ENCODE measurements at regions not wholly inside any gene's neighbourhood (a gene's known extent, or its start where the extent isn't known, plus 50 kb on each side); places are given as distances from the start of the nearest gene placed in this dataset.

DNA sequence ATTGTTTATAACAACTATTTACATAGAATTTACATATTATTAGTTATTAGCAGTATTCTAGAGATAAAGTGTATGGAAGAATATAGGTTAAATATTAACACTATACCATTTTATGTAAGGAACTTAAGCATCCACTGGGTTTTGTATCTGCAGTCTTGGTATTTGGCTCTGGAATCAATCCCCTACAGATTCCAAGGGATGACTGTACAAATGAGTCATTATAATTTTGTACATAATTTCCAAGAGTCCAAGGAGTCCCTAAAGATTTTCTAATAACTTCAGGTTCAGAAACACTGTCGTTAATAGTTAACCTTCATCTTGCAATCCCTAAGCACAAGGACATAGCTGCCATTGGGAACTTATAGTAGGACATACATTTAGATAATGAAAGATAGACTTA, 254.8 kb upstream of the PDE4D start:
- no peaks in the 10 kb centered on the region for H3K79me2 ChIP-seq (ENCODE audit: control insufficient read depth, insufficient read depth, low read length)
- peak; percentile 6 to 66 for DNase-seq (ENCODE audit: low read depth in 2 of 2)
- H3K4me3 ChIP-seq (replicated peaks in 1 of 4; ENCODE audit: control extremely low read depth in 1 of 4, insufficient read depth in 1 of 4, low read depth in 3 of 4, low read length in 4 of 4), result no peak overlapping the region
- no peak overlapping the region for H2AFZ ChIP-seq (ENCODE audit: low read length)
- no peaks in the 10 kb centered on the region for H4K20me1 ChIP-seq (ENCODE audit: control insufficient read depth, extremely low read depth, insufficient read depth, low read length)
- no peak overlapping the region for H3K27ac ChIP-seq (ENCODE audit: insufficient read depth, low read length)
- H3K36me3 ChIP-seq (ENCODE audit: control insufficient read depth, insufficient read depth, low read length), result no peaks in the 10 kb centered on the region
- no peak for TF ChIP-seq EZH2 (IDR thresholded peaks at IDR 0.05; ENCODE audit: low read length, missing control alignments)
- TF ChIP-seq, protein P1, sequence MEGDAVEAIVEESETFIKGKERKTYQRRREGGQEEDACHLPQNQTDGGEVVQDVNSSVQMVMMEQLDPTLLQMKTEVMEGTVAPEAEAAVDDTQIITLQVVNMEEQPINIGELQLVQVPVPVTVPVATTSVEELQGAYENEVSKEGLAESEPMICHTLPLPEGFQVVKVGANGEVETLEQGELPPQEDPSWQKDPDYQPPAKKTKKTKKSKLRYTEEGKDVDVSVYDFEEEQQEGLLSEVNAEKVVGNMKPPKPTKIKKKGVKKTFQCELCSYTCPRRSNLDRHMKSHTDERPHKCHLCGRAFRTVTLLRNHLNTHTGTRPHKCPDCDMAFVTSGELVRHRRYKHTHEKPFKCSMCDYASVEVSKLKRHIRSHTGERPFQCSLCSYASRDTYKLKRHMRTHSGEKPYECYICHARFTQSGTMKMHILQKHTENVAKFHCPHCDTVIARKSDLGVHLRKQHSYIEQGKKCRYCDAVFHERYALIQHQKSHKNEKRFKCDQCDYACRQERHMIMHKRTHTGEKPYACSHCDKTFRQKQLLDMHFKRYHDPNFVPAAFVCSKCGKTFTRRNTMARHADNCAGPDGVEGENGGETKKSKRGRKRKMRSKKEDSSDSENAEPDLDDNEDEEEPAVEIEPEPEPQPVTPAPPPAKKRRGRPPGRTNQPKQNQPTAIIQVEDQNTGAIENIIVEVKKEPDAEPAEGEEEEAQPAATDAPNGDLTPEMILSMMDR (conservative IDR thresholded peaks at IDR 0.05 in 1 of 2, IDR thresholded peaks at IDR 0.05 in 1 of 2; ENCODE audit: low read depth in 1 of 2, low read length in 2 of 2), result no peak
- no peaks in the 10 kb centered on the region for H3K9me3 ChIP-seq (ENCODE audit: control insufficient read depth, insufficient read depth, low read depth, low read length)
- no peak overlapping the region for H3K9ac ChIP-seq (ENCODE audit: insufficient read depth, low read length)
- no peaks in the 10 kb centered on the region for H3K27me3 ChIP-seq (ENCODE audit: control insufficient read depth, insufficient read depth, low read length)
- H3K4me2 ChIP-seq (ENCODE audit: extremely low read depth, insufficient read depth, low read length), result no peak overlapping the region
- no peaks in the 10 kb centered on the region for H3K4me1 ChIP-seq (ENCODE audit: control insufficient read depth, extremely low read depth, insufficient read depth, low read length)

DNA sequence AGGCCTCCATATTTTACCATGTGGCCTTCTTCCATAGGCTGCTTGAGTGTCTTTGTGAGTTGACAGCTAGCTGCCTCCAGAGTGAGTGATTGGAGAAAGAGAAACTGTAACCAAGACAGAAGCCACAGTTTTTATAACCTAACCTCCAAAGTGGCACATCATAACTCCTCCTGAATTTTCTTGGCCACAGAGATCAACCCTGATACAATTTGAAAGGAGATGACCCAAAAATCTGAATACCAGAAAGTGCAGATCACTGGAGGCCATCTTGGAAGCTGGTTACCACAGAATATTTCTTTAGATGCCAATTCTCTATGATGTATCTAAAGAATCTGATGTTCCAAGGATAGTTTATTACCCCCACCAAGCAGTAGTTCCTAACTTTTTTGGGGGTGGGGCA, 254.3 kb upstream of the PDE4D start:
- Histone ChIP-seq H2AFZ (ENCODE audit: low read length) (no peak overlapping the region), H3K4me1 (ENCODE audit: control insufficient read depth, extremely low read depth, insufficient read depth, low read length) (no peaks in the 10 kb centered on the region), H3K79me2 (ENCODE audit: control insufficient read depth, insufficient read depth, low read length) (no peaks in the 10 kb centered on the region), H3K4me3 (replicated peaks in 1 of 4; ENCODE audit: control extremely low read depth in 1 of 4, insufficient read depth in 1 of 4, low read depth in 3 of 4, low read length in 4 of 4) (no peak overlapping the region), H3K9ac (ENCODE audit: insufficient read depth, low read length) (no peak overlapping the region), H3K27me3 (ENCODE audit: control insufficient read depth, insufficient read depth, low read length) (no peaks in the 10 kb centered on the region), H3K27ac (ENCODE audit: insufficient read depth, low read length) (no peak overlapping the region), H3K36me3 (ENCODE audit: control insufficient read depth, insufficient read depth, low read length) (no peaks in the 10 kb centered on the region), H3K9me3 (ENCODE audit: control insufficient read depth, insufficient read depth, low read depth, low read length) (no peaks in the 10 kb centered on the region), H3K4me2 (ENCODE audit: extremely low read depth, insufficient read depth, low read length) (no peak overlapping the region), H4K20me1 (ENCODE audit: control insufficient read depth, extremely low read depth, insufficient read depth, low read length) (no peaks in the 10 kb centered on the region)
- no peak for TF ChIP-seq EZH2 (IDR thresholded peaks at IDR 0.05; ENCODE audit: low read length, missing control alignments)
- TF ChIP-seq, protein P1 (conservative IDR thresholded peaks at IDR 0.05 in 1 of 2, IDR thresholded peaks at IDR 0.05 in 1 of 2; ENCODE audit: low read depth in 1 of 2, low read length in 2 of 2), result no peak
- DNase-seq (ENCODE audit: low read depth in 2 of 2), result peak in 1 of 2 donors; percentile 12

DNA sequence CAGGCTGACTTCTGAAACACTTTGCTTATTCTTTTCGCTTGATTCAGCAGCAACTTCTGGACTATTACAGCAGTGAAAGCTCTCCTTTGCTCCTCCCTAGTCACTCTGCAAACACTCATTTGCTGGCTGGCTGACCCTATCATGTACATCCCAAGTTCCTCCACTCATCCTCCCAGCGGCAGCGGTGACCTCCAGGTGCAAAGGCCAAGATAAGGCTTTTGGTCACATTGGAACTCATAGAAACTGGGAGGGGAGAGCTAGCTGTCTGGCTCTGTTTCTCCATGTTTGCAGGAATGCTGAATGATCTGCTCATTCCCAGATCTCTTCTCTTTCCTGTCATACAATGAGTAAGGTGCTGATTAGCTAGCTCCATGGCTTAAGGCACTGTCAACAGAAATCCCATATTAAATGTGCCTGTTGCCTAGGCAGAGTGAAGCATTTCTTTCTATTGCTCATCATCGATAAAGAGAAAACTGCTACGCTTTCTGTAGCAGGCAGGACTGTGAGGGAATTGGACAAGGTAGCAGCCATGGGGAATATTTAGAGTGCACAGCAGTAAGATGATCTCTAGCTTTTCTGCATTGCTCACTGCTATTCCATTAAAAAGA, 250.5 kb upstream of the PDE4D start:
- no peak overlapping the region for H2AFZ ChIP-seq (ENCODE audit: low read length)
- no peaks in the 10 kb centered on the region for H3K27me3 ChIP-seq (ENCODE audit: control insufficient read depth, insufficient read depth, low read length)
- H4K20me1 ChIP-seq (ENCODE audit: control insufficient read depth, extremely low read depth, insufficient read depth, low read length), result no peaks in the 10 kb centered on the region
- H3K4me2 ChIP-seq (ENCODE audit: extremely low read depth, insufficient read depth, low read length), result no peak overlapping the region
- no peaks in the 10 kb centered on the region for H3K79me2 ChIP-seq (ENCODE audit: control insufficient read depth, insufficient read depth, low read length)
- TF ChIP-seq, protein P1 (conservative IDR thresholded peaks at IDR 0.05 in 1 of 2, IDR thresholded peaks at IDR 0.05 in 1 of 2; ENCODE audit: low read depth in 1 of 2, low read length in 2 of 2), result no peak
- no peak for TF ChIP-seq EZH2 (IDR thresholded peaks at IDR 0.05; ENCODE audit: low read length, missing control alignments)
- H3K9ac ChIP-seq (ENCODE audit: insufficient read depth, low read length), result no peak overlapping the region
- no peak overlapping the region for H3K4me3 ChIP-seq (replicated peaks in 1 of 4; ENCODE audit: control extremely low read depth in 1 of 4, insufficient read depth in 1 of 4, low read depth in 3 of 4, low read length in 4 of 4)
- DNase-seq (ENCODE audit: low read depth in 2 of 2), result no peak
- H3K36me3 ChIP-seq (ENCODE audit: control insufficient read depth, insufficient read depth, low read length), result no peaks in the 10 kb centered on the region
- H3K27ac ChIP-seq (ENCODE audit: insufficient read depth, low read length), result no peak overlapping the region
- no peaks in the 10 kb centered on the region for H3K4me1 ChIP-seq (ENCODE audit: control insufficient read depth, extremely low read depth, insufficient read depth, low read length)
- no peaks in the 10 kb centered on the region for H3K9me3 ChIP-seq (ENCODE audit: control insufficient read depth, insufficient read depth, low read depth, low read length)
